H1 (cell line): ENCODE measurements at regions not wholly inside any gene's neighbourhood (a gene's known extent, or its start where the extent isn't known, plus 50 kb on each side); places are given as distances from the start of the nearest gene placed in this dataset.

Experiments
- CTCF ChIA-PET: fragments of 300-600 bp; sonication (Branson Sonifier 250); formaldehyde crosslinking; loops from one replicate; lab custom pipeline; 2021; ENCODE audit not compliant: partially characterized antibody; lab: Charles Lee
- POLR2A ChIA-PET: fragments of 300-600 bp; sonication (Branson Sonifier 250); formaldehyde crosslinking; loops from one replicate; lab custom pipeline; 2021; ENCODE audit warnings: inconsistent platforms; ENCODE audit not compliant: partially characterized antibody; lab: Charles Lee
- DNase-seq, 2 experiments: peaks; one replicate each; pipeline versions ENCODE4 v3.0.0 to v3.0.0-alpha.2; 2010 to 2022; ENCODE audit warnings: low spot score in 2 of 2, low read depth in 1 of 2, mixed read lengths in 1 of 2
- FAIRE-seq: peaks from 2 replicates; lab custom pipeline; 2011; peaks lifted over from hg19 to GRCh38; lab: Jason Lieb, UNC
- H2AFZ ChIP-seq: 2 replicates; pipeline ENCODE4 v1.8.1; 2012; ENCODE audit warnings: low read length, inconsistent platforms
- H2AK5ac ChIP-seq: 2 replicates; pipeline ENCODE4 v1.6.1; 2013; ENCODE audit warnings: low read depth, low read length
- H2BK120ac ChIP-seq: replicated peaks from 2 replicates; pipeline ENCODE3; 2013; ENCODE audit warnings: low read depth, low read length, inconsistent platforms
- H2BK12ac ChIP-seq: 2 replicates; pipeline ENCODE4 v1.6.1; 2013; ENCODE audit warnings: low read depth, low read length
- H2BK15ac ChIP-seq: 2 replicates; pipeline ENCODE4 v1.6.1; 2013; ENCODE audit warnings: low read length
- H2BK20ac ChIP-seq: 2 replicates; pipeline ENCODE4 v1.6.1; 2013; ENCODE audit warnings: low read length
- H2BK5ac ChIP-seq: 2 replicates; pipeline ENCODE4 v1.6.1; 2013; ENCODE audit warnings: low read depth, low read length
- H3K14ac ChIP-seq: 2 replicates; pipeline ENCODE4 v1.6.1; 2013; ENCODE audit warnings: inconsistent platforms; ENCODE audit not compliant: insufficient read length
- H3K18ac ChIP-seq: 2 replicates; pipeline ENCODE4 v1.6.1; 2013; ENCODE audit warnings: low read length; ENCODE audit errors: extremely low read depth
- H3K23ac ChIP-seq: 2 replicates; pipeline ENCODE4 v1.6.1; 2013; ENCODE audit warnings: inconsistent platforms; ENCODE audit not compliant: insufficient read length
- H3K23me2 ChIP-seq: 2 replicates; pipeline ENCODE4 v1.6.1; 2013; ENCODE audit warnings: low read depth, low read length
- H3K27ac ChIP-seq: 2 replicates; pipeline ENCODE4 v1.6.1; 2011; ENCODE audit warnings: low read depth, low read length, inconsistent platforms
- H3K27me3 ChIP-seq, 4 experiments: replicated peaks in 1 of 4; 1 replicate in 1 of 4; 2 replicates in 3 of 4; pipeline versions ENCODE4 v1.6.1 to v1.8.1; 2011 to 2013; ENCODE audit warnings: low read length in 3 of 4, mild to moderate bottlenecking in 3 of 4, inconsistent platforms in 2 of 4, mixed read lengths in 2 of 4, moderate library complexity in 1 of 4; ENCODE audit not compliant: control insufficient read depth in 3 of 4, insufficient read depth in 3 of 4; ENCODE audit errors: extremely low read depth in 1 of 4
- H3K36me3 ChIP-seq, 4 experiments: 2 replicates each; pipeline versions ENCODE4 v1.6.1 to v1.8.1; 2011 to 2013; ENCODE audit warnings: mild to moderate bottlenecking in 4 of 4, low read length in 3 of 4, moderate library complexity in 2 of 4, control low read depth in 1 of 4, inconsistent platforms in 1 of 4; ENCODE audit not compliant: insufficient read depth in 4 of 4, control insufficient read depth in 2 of 4
- H3K4ac ChIP-seq: replicated peaks from 2 replicates; pipeline ENCODE3; 2013; ENCODE audit warnings: low read length, low read depth, mixed read lengths, inconsistent platforms; ENCODE audit not compliant: insufficient read length
- H3K4me1 ChIP-seq, 4 experiments: replicated peaks in 1 of 4; 1 replicate in 1 of 4; 2 replicates in 3 of 4; pipeline versions ENCODE4 v1.6.1 to v1.8.1; 2011 to 2013; ENCODE audit warnings: low read length in 3 of 4, inconsistent platforms in 2 of 4, mixed read lengths in 1 of 4; ENCODE audit not compliant: insufficient read depth in 4 of 4, control insufficient read depth in 3 of 4
- H3K4me2 ChIP-seq, 2 experiments: 2 replicates each; pipeline versions ENCODE4 v1.6.1 to v1.8.1; 2011 to 2013; ENCODE audit warnings: low read depth in 2 of 2, low read length in 2 of 2, control low read depth in 1 of 2, inconsistent platforms in 1 of 2, mild to moderate bottlenecking in 1 of 2; ENCODE audit not compliant: insufficient read depth in 1 of 2
- H3K4me3 ChIP-seq, 4 experiments: fragments of 200-600, 300-600 bp in 1 of 4; sonication (generic), shearing (Covaris generic), sonication (Bioruptor Twin) in 1 of 4; 2 replicates each; pipeline versions ENCODE4 v1.5.1 to v1.8.1; 2011 to 2016; ENCODE audit warnings: low read length in 4 of 4, low read depth in 3 of 4, control low read depth in 2 of 4, inconsistent platforms in 2 of 4, mild to moderate bottlenecking in 2 of 4, mixed read lengths in 1 of 4, moderate library complexity in 1 of 4; ENCODE audit not compliant: insufficient read depth in 2 of 4; ENCODE audit errors: extremely low read depth in 1 of 4
- H3K56ac ChIP-seq: replicated peaks from 2 replicates; pipeline ENCODE3; 2013; ENCODE audit warnings: low read depth, mild to moderate bottlenecking, mixed read lengths, low read length, inconsistent platforms; ENCODE audit not compliant: insufficient read length
- H3K79me1 ChIP-seq: 2 replicates; pipeline ENCODE4 v1.6.1; 2013; ENCODE audit warnings: low read depth, low read length, control low read depth
- H3K79me2 ChIP-seq, 2 experiments: 2 replicates each; pipeline versions ENCODE4 v1.6.1 to v1.8.1; 2012 to 2013; ENCODE audit warnings: low read length in 2 of 2, mild to moderate bottlenecking in 2 of 2, inconsistent platforms in 1 of 2; ENCODE audit not compliant: insufficient read depth in 2 of 2, control insufficient read depth in 1 of 2
- H3K9ac ChIP-seq, 4 experiments: replicated peaks in 1 of 4; 1 replicate in 1 of 4; 2 replicates in 3 of 4; pipeline versions ENCODE4 v1.6.1 to v1.8.1; 2011 to 2013; ENCODE audit warnings: low read depth in 3 of 4, low read length in 3 of 4, control low read depth in 2 of 4, mild to moderate bottlenecking in 2 of 4, moderate library complexity in 2 of 4, inconsistent platforms in 1 of 4; ENCODE audit errors: extremely low read depth in 1 of 4
- H3K9me3 ChIP-seq, 2 experiments: 2 replicates each; pipeline versions ENCODE4 v1.6.1 to v1.8.1; 2012 to 2013; ENCODE audit warnings: mild to moderate bottlenecking in 2 of 2, moderate library complexity in 2 of 2, control low read depth in 1 of 2, inconsistent platforms in 1 of 2, low read depth in 1 of 2, low read length in 1 of 2, mixed read lengths in 1 of 2; ENCODE audit not compliant: insufficient read depth in 2 of 2
- H4K20me1 ChIP-seq, 2 experiments: replicated peaks in 1 of 2; 2 replicates each; pipeline versions ENCODE3 to v1.8.1; 2011 to 2013; ENCODE audit warnings: inconsistent platforms in 2 of 2, low read length in 2 of 2, mild to moderate bottlenecking in 1 of 2; ENCODE audit not compliant: insufficient read depth in 2 of 2, control insufficient read depth in 1 of 2
- H4K5ac ChIP-seq: 2 replicates; pipeline ENCODE4 v1.6.1; 2013; ENCODE audit warnings: low read length, low read depth, mixed read lengths, inconsistent platforms; ENCODE audit not compliant: insufficient read length
- H4K8ac ChIP-seq: 2 replicates; pipeline ENCODE4 v1.8.0; 2013; ENCODE audit warnings: mild to moderate bottlenecking, moderate library complexity, low read length, inconsistent platforms; ENCODE audit not compliant: insufficient read depth; ENCODE audit errors: extremely low read depth
- H4K91ac ChIP-seq: replicated peaks from 2 replicates; pipeline ENCODE3; 2013; ENCODE audit warnings: low read length, mixed read lengths, inconsistent platforms; ENCODE audit not compliant: insufficient read length
- ASH2L ChIP-seq: fragments of 200-600, 300-600 bp; sonication (generic); IDR thresholded peaks from one replicate; pipeline ENCODE4 v1.7.1; 2017; ENCODE audit warnings: low read length
- BCL11A ChIP-seq, 2 experiments: IDR thresholded peaks; one replicate each; pipeline ENCODE4 v1.6.1; 2011; ENCODE audit warnings: low read depth in 2 of 2, low read length in 2 of 2, mild to moderate bottlenecking in 2 of 2
- BRCA1 ChIP-seq: IDR thresholded peaks from 2 replicates; pipeline ENCODE4 v1.6.1; 2012; ENCODE audit warnings: low read depth, low read length, improper control_type of control experiment
- CBX5 ChIP-seq: fragments of 300-800, 300-1000 bp; sonication (generic); IDR thresholded peaks from 2 replicates; pipeline ENCODE4 v1.7.1; 2016; ENCODE audit warnings: antibody characterized with exemption, low read length, low read depth
- FOSL1 ChIP-seq: IDR thresholded peaks from 2 replicates; pipeline ENCODE4 v1.6.1; 2011; ENCODE audit warnings: mild to moderate bottlenecking, low read depth, low read length, moderate library complexity; ENCODE audit not compliant: insufficient read depth
- HDAC2 ChIP-seq, 2 experiments: fragments of 300-600 bp in 1 of 2; sonication (generic) in 1 of 2; IDR thresholded peaks; 2 replicates each; pipeline ENCODE4 v1.6.1; 2011 to 2012; ENCODE audit warnings: low read depth in 2 of 2, low read length in 2 of 2, mild to moderate bottlenecking in 2 of 2, moderate library complexity in 2 of 2, borderline replicate concordance in 1 of 2, inconsistent platforms in 1 of 2
- POLR2A ChIP-seq, 2 experiments: IDR thresholded peaks; 1 replicate in 1 of 2; 2 replicates in 1 of 2; pipeline ENCODE4 v1.6.1; 2011; ENCODE audit warnings: low read depth in 2 of 2, low read length in 2 of 2, mild to moderate bottlenecking in 2 of 2; ENCODE audit errors: control extremely low read depth in 1 of 2
- RNF2 ChIP-seq: fragments of 200-900, 300-1000 bp; sonication (generic); IDR thresholded peaks from 2 replicates; pipeline ENCODE4 v1.7.1; 2016; ENCODE audit warnings: borderline replicate concordance, low read depth, mild to moderate bottlenecking, antibody characterized with exemption, low read length; ENCODE audit not compliant: poor library complexity, severe bottlenecking; ENCODE audit errors: missing control alignments
- SIRT6 ChIP-seq: IDR thresholded peaks from one replicate; pipeline ENCODE4 v1.7.1; 2012; ENCODE audit warnings: low read length, inconsistent platforms
- SIX5 ChIP-seq: IDR thresholded peaks from 2 replicates; pipeline ENCODE4 v1.6.1; 2011; ENCODE audit warnings: mild to moderate bottlenecking, low read depth, low read length
- SP1 ChIP-seq: IDR thresholded peaks from 2 replicates; pipeline ENCODE4 v1.6.1; 2011; ENCODE audit warnings: low read depth, low read length
- TAF7 ChIP-seq: optimal IDR thresholded peaks from 2 replicates; pipeline ENCODE3; 2011; ENCODE audit warnings: low read depth, mild to moderate bottlenecking, inconsistent platforms, low read length, moderate library complexity, borderline replicate concordance
- TBP ChIP-seq: IDR thresholded peaks from 2 replicates; pipeline ENCODE4 v1.6.1; 2011; ENCODE audit warnings: low read depth, low read length, improper control_type of control experiment
- TEAD4 ChIP-seq: IDR thresholded peaks from 2 replicates; pipeline ENCODE4 v1.6.1; 2012; ENCODE audit warnings: low read depth, low read length, inconsistent platforms, mixed read lengths
- WGBS, 2 experiments: shearing (Covaris generic) in 1 of 2; methylation state at CpG; one replicate each; pipeline versions ENCODE4 v1.1.6 to v1.1.7; 2013 to 2015; ENCODE audit warnings: low lambda C conversion rate in 2 of 2, mixed read lengths in 2 of 2, inconsistent platforms in 1 of 2, low coverage in 1 of 2, missing lambda C conversion rate in 1 of 2; ENCODE audit not compliant: insufficient replicate concordance in 2 of 2, insufficient coverage in 1 of 2, insufficient read length in 1 of 2; ENCODE audit errors: extremely low coverage in 1 of 2, missing lambda C conversion rate in 1 of 2; 5-methylcytosine and 5-hydroxymethylcytosine counted together
- TF ChIP-seq, protein P1 (sequence below): IDR thresholded peaks from 2 replicates; pipeline ENCODE4 v1.6.1; 2012; ENCODE audit warnings: inconsistent platforms

DNA sequence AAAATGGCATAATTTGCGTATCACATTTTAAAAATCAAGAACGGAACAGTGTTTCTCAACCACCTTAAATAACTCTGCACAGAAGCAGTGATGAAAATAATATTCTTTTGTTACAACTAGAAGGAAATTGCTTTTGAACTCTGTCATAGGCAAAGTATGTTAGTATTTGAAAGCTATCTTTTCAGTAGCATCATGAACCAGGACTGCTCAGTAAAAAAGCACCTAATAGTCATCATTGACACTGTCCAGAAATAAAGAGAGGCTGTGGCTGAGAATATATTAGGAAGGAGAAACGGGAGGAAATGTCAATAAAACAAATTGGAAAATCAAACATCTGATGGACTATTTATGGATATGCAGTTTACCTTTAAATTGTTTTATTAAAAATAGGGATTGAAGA is 237.2 kb upstream of the AKR1E2 start:
- Histone ChIP-seq H3K36me3 (no peaks in the 10 kb centered on the region), H3K18ac (no peak overlapping the region), H3K9ac (no peak overlapping the region), H3K4me1 (no peaks in the 10 kb centered on the region), H3K56ac (no peak overlapping the region), H4K20me1 (no peaks in the 10 kb centered on the region), H3K9me3 (no peaks in the 10 kb centered on the region), H2BK20ac (no peak overlapping the region), H2BK120ac (no peak overlapping the region), H3K23ac (no peak overlapping the region), H2BK15ac (no peak overlapping the region), H3K23me2 (no peaks in the 10 kb centered on the region), H3K4me3 (no peak overlapping the region), H3K79me2 (no peaks in the 10 kb centered on the region), H3K4ac (no peak overlapping the region), H3K79me1 (no peaks in the 10 kb centered on the region), H2AFZ (no peak overlapping the region), H3K4me2 (no peak overlapping the region), H2BK5ac (no peak overlapping the region), H2BK12ac (no peak overlapping the region), H3K27ac (no peak overlapping the region), H4K5ac (no peak overlapping the region), H4K8ac (no peak overlapping the region), H2AK5ac (no peak overlapping the region), H3K14ac (no peak overlapping the region), H3K27me3 (no peaks in the 10 kb centered on the region), H4K91ac (no peak overlapping the region)
- DNase-seq (no peak), FAIRE-seq (no peak)
- 86% methylated on average over 3 of the region's 3 CpGs; no CpG with 5 or more reads in 1 of the 2 experiments for WGBS, 2 experiments
- CTCF ChIA-PET, result interaction anchor here (1.2 kb wide), 2 partner anchors 68 to 126 kb away, joined by 4 read pairs; no protein-coding TSS in a partner anchor
- POLR2A ChIA-PET, result interaction anchor here (0.7 kb wide), 1 partner anchor 408 kb away, joined by 3 read pairs; no protein-coding TSS in a partner anchor
- no peak for TF ChIP-seq RNF2
- TF ChIP-seq SP1, result no peak
- TF ChIP-seq FOSL1, result no peak
- TF ChIP-seq SIX5, result no peak
- TF ChIP-seq, protein P1, sequence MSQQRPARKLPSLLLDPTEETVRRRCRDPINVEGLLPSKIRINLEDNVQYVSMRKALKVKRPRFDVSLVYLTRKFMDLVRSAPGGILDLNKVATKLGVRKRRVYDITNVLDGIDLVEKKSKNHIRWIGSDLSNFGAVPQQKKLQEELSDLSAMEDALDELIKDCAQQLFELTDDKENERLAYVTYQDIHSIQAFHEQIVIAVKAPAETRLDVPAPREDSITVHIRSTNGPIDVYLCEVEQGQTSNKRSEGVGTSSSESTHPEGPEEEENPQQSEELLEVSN, result no peak
- no peak for TF ChIP-seq TBP
- no peak for TF ChIP-seq CBX5
- TF ChIP-seq SIRT6, result no peak
- TF ChIP-seq ASH2L, result no peak
- TF ChIP-seq TAF7, result no peak
- no peak for TF ChIP-seq POLR2A (IDR thresholded peaks at IDR 0.05; ENCODE audit: control extremely low read depth in 1 of 2, low read depth in 2 of 2, low read length in 2 of 2)
- no peak for TF ChIP-seq BCL11A (IDR thresholded peaks at IDR 0.05; ENCODE audit: low read depth in 2 of 2, low read length in 2 of 2)
- TF ChIP-seq BRCA1, result no peak
- TF ChIP-seq HDAC2 (IDR thresholded peaks at IDR 0.05; ENCODE audit: borderline replicate concordance in 1 of 2, low read depth in 2 of 2, low read length in 2 of 2), result no peak
- TF ChIP-seq TEAD4, result no peak
